ENCODE measurements at regions not wholly inside any gene's neighbourhood (a gene's known extent, or its start where the extent isn't known, plus 50 kb on each side); places are given as distances from the start of the nearest gene placed in this dataset.
A peak's percentile ranks its signal among the peaks of the same experiment; 100 is the strongest.

DNA sequence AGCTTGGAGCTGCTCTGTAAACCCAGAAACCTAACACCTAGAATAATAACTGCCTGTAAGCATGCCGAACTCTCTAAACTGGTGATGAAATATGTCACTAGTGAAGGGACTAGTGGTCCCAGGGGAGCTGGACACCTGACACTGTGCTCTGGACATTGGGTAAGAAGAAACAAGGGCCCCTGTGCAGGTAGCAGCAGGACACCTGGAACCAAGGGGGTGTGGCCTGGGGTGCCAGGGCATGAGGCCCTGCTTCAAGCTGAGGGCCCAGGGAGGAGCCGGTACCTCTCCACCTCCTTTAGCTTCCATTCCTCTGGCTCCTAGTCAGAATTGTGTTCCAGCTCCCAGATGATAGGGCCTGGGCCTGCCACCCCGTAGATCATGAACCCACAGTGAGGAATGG, 263.2 kb downstream of the OGFRL1 start:
- ATAC-seq (no peak), DNase-seq (peak in 1 of 4 donors; percentile 25)
- Histone ChIP-seq H3K4me3 (no peak overlapping the region), H3K27ac (no peak overlapping the region), H3K4me1 (no peaks in the 10 kb centered on the region), H3K9me3 (peaks cover 0 to 25% of the 10 kb centered on the region in 2 donors), H3K36me3 (no peaks in the 10 kb centered on the region), H3K27me3 (no peaks in the 10 kb centered on the region)
- intact Hi-C loops (cut with DNase I), result no loop called here
- TF ChIP-seq, protein P1, sequence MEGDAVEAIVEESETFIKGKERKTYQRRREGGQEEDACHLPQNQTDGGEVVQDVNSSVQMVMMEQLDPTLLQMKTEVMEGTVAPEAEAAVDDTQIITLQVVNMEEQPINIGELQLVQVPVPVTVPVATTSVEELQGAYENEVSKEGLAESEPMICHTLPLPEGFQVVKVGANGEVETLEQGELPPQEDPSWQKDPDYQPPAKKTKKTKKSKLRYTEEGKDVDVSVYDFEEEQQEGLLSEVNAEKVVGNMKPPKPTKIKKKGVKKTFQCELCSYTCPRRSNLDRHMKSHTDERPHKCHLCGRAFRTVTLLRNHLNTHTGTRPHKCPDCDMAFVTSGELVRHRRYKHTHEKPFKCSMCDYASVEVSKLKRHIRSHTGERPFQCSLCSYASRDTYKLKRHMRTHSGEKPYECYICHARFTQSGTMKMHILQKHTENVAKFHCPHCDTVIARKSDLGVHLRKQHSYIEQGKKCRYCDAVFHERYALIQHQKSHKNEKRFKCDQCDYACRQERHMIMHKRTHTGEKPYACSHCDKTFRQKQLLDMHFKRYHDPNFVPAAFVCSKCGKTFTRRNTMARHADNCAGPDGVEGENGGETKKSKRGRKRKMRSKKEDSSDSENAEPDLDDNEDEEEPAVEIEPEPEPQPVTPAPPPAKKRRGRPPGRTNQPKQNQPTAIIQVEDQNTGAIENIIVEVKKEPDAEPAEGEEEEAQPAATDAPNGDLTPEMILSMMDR (IDR thresholded peaks at IDR 0.05), result no peak

DNA sequence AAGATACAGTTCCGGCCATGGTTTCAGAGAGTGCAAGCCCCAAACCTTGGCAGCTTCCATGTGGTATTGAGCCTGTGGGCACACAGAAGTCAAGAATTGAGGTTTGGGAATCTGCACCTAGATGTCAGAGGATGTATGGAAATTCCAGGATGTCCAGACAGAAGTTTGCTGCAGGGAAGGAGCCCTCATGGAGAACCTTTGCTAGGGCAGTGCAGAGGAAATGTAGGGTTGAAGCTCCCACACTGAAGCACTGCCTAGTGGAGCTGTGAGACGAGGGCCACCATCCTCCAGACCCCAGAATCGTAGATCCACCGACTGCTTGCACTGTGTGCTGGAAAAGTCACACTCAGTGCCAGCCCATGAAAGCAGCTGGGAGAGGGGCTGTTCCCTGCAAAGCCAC, 267.5 kb downstream of the OGFRL1 start:
- DNase-seq (peak in 1 of 4 donors; percentile 13), ATAC-seq (no peak)
- Histone ChIP-seq H3K27ac (no peak overlapping the region), H3K4me3 (no peak overlapping the region), H3K9me3 (peaks cover 0 to 56% of the 10 kb centered on the region in 2 donors), H3K27me3 (no peaks in the 10 kb centered on the region), H3K4me1 (no peaks in the 10 kb centered on the region), H3K36me3 (no peaks in the 10 kb centered on the region)
- TF ChIP-seq, protein P1 (IDR thresholded peaks at IDR 0.05), result no peak
- intact Hi-C loops (cut with DNase I), result no loop called here

DNA sequence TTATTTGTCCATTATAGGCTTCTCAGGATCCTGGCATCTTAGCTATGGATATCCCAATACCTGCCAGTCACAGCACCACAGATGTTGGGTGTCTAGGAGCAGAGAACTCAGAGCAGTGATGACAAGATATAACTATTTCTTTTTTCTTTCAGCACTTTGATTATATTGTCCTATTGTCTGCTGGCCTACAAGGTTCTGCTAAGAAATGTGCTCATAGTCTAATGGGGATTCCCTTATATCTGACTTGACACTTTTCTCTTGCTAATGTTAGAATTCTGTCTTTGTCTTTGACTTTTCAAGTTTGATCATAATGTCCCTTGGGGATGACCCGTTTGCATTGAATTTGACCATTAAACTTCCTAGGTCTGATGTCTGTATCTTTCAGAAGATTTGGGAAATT, 270.4 kb downstream of the OGFRL1 start:
- ATAC-seq, result no peak
- H3K27me3 ChIP-seq, result no peaks in the 10 kb centered on the region
- H3K9me3 ChIP-seq, result peaks cover 0 to 49% of the 10 kb centered on the region in 2 donors
- H3K27ac ChIP-seq, result no peak overlapping the region
- no peak for DNase-seq
- intact Hi-C loops (cut with DNase I), result no loop called here
- TF ChIP-seq, protein P1 (IDR thresholded peaks at IDR 0.05), result no peak
- H3K36me3 ChIP-seq, result no peaks in the 10 kb centered on the region
- no peaks in the 10 kb centered on the region for H3K4me1 ChIP-seq
- H3K4me3 ChIP-seq, result no peak overlapping the region

DNA sequence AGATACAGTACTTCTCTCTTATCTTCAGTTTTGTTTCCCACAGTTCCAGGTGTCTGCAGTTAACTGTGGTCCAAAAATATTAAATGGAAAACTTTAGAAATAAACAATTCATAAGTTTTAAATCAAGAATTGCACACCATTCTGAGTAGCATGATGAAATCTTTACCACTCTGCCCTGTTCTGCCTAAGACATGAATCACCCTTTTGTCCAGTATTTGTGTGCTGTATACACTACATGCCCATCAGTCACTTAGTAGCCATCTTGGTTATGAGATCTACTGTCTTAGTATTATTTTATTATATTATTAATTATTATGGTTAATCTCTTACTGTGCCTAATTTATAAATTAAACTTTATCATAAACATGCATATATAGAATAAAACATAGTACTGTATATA, 279.0 kb downstream of the OGFRL1 start:
- DNase-seq (no peak), ATAC-seq (no peak)
- Histone ChIP-seq H3K36me3 (no peaks in the 10 kb centered on the region), H3K27ac (no peak overlapping the region), H3K4me3 (no peak overlapping the region), H3K4me1 (no peaks in the 10 kb centered on the region), H3K9me3 (no peaks in the 10 kb centered on the region), H3K27me3 (no peaks in the 10 kb centered on the region)
- TF ChIP-seq, protein P1 (IDR thresholded peaks at IDR 0.05), result no peak
- intact Hi-C loops (cut with DNase I), result no loop called here

DNA sequence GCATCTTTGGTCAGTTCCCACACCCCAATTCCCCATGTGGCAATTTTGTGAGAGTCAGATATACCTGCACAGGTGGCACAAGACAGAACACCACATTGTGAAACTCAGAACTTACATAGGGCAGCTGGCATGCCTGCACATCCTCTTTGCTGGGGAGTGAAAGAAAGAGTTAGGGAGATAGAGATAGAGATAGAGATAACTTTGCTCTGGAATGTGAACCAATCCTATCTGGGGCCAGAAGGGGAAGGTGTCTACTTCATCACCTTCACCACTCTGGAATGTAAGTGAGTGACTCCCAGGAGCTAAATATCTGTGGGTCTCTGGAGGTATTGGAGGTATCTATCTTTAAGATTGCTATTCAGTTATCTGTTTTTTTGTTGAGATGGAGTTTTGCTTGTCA, 289.2 kb downstream of the OGFRL1 start:
- H3K4me3 ChIP-seq, result no peak overlapping the region
- intact Hi-C loops (cut with DNase I), result no loop called here
- TF ChIP-seq, protein P1 (IDR thresholded peaks at IDR 0.05), result no peak
- no peak for DNase-seq
- H3K27ac ChIP-seq, result no peak overlapping the region
- H3K36me3 ChIP-seq, result no peaks in the 10 kb centered on the region
- no peaks in the 10 kb centered on the region for H3K27me3 ChIP-seq
- H3K4me1 ChIP-seq, result no peaks in the 10 kb centered on the region
- H3K9me3 ChIP-seq, result no peaks in the 10 kb centered on the region
- no peak for ATAC-seq

Measured in left lung (tissue), 4 donors.